NCI-H226 (cell line): ENCODE measurements at regions not wholly inside any gene's neighbourhood (a gene's known extent, or its start where the extent isn't known, plus 50 kb on each side); places are given as distances from the start of the nearest gene placed in this dataset.

ENCODE experiments used
- DNase-seq: peaks from one replicate; pipeline ENCODE4 v3.0.0-alpha.2; 2015

DNA sequence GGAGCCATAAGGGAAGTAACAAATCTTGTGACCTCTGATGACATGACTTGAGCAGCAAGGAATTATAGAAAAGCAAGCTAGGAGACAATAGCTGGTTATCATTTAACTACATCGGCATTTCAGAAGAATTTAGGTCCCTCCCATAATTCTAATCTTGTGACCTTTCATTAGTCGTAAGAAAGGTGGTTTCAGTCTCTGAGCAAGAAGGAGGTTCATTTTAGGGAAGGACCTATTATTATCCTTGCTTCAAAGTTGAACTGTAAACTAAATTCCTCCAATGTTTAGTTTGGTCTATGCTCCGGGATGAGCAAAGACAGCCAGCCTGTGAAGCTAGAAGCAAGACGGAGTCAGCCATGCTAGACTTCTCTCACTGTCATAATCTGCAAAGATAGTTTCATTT, 159.6 kb downstream of the SLC16A9 start:
- DNase-seq: no peak

DNA sequence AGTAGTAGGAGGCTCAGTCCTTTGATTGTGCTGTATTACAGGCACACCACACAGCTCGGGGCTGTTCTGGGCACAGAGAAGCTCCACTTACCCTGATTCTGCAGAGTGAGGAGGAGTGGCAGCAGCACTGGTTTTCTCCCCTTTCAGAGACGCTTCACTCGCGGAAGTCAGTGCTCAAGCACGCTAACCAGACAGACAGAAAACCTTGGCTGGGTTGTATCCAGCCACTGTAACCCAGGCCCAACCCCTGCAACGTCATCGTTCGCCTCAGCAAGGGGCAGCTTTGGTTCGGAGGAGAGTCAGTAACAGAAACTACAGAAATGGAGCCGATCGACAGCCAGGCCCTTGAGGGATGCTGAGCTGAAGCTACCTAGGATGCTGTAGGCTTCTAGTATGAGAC, 171.0 kb downstream of the SLC16A9 start:
- no peak for DNase-seq

DNA sequence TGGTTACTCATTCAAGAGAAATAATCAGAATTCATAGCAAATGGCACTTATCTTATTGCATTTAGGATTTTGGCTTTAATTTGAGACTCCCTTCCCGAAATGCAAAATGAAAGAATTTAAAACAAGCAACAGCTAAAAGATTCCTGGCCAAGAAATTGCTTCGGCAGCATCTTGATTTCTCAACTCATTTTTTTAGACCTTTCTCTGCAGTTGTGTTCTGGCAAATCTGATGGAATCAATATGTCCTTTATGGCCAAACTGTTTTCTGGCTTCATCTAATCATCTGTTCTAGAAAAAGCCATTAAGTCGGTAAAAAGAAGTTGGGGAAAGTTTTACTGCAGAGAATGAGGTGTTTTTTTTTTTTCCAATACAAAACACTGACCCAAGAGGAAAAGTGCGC, 172.1 kb downstream of the SLC16A9 start:
- DNase-seq: no peak

DNA sequence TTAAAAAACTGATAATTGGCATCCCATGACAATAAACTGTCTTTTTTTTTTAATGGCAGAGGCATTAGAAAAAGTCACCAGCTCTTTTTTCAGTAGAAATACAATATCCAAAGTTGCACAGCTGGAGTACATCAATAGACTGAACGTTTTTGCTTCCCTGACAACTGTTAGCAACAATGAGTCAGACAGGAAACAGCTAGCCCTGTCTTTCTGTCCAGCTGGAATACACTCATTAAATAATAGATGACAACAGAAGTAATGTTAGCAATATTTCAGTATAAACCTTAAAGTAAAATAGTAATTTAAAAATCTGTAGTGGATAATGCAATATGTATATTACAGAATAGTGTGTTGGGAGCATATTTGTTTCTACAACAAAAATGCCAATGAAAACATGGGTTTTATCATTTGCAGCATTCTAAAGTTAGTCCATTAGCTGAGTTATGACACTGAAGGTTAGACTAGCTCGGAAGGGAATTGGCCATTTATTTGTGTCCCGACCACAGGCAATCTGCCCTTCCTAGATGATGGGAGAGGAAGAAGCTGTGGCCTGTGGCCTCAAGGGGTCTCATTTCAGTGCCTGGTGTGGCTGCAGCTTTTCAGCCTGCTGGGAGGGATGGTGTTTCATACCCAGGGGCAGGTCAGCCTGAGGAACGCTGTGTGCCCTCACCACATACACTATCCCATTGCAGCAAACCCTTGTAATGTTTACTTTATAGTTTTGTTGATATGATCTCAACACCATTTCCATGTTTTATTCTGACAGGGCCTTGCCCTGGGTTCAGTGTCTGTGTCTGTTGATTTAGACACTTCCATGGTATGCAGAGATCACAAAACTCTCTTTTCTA, 173.3 kb downstream of the SLC16A9 start:
- DNase-seq: peak; percentile 49

DNA sequence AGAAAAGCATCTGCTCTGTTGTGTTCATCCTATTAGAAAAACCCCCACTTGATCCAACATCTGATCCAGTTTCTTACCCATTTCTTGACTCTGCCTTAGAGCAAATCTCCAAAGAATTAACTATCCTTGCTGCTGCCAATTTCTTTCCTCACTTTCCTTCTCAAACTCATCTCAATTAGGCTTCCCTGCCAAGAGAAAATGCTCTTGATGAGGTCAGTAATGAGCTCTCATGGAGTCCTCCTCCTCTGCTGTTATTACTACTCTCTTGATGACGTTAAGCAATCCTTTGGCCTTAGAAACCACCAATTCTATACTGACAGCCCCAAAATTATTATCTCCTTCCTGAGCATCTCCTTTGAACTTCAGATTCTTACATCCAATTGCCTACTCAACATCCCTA, 162.0 kb upstream of the FAM13C start:
- no peak for DNase-seq

DNA sequence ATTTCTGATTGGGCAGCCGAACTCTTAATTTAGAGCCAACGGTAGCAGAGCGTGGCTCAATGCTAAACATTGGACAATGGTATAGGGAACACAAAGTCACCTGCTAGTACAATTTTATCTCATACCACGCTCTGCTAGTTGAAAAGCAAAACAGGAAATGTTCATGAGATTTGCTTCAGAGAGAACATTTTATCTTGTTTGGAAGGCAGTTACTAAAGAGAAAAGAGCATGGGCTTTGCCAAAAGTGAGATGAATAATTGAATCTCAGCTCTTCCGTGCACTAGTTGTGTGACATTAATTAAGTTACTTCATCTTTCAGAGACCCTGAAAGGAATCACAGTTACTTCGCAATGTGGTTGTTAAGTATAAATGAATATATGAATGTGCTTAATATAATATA, 161.5 kb upstream of the FAM13C start:
- DNase-seq: no peak

DNA sequence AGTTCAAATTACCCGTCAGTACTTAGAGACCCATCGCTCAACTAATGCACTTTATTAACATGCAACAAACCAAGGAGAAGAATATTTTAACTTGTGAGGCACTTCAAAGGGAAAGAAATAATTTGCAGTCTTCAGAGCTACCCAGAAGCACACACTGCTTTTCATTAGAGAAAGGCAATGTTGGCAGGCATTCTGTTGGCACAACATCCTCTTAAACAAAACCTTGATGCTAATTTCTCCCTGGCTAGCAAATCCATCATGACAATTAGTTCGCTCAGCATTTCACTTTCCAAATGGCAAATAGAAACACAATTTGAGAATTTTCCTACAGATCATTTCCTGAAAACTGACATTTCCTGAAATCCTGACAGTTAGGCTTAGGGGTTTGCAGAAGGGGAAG, 155.6 kb upstream of the FAM13C start:
- DNase-seq: no peak

DNA sequence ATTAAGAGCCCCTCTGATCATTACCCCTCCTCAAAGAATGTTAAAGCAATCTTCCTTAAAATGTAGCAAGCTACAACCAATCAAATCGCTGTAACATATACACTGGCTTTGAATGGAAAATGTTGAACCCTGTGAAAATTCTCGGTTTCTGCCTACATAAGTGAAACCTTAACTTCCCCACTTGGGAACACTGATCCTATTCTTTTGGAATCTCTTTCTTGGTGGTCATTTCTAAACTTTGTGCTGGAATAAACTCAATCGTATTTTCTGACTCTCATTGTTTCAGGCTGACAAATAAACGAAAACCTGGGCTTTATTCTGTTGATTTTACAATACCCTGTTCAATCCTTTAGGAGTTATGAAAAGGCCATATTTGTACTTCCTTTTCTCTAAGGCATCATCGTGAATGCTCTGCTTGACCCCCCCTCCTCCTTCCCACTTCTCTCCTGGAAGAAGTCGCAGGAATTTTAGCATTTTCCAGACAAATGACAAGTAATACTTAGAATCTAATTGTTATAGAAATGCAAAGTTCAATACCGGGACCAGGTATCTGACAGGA, 155.1 kb upstream of the FAM13C start:
- DNase-seq: no peak

DNA sequence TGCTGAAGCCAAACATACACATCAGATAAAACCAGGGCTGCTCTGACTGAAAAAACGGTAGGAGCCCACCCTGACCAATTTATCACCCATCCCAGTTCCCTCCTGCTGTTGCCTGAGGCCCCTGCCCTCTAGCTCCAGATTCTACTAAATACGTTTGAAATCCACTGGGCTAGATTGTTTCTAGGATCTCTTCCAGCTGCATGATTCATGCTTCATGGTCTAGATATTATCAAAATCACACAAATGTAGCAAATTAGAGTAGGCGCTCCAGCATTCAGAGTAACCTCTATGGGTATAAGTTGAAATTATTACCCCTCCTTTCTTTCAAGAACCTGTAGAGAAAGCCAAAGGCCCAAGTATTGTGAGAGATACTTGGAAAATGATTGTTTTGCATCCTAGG, 151.2 kb upstream of the FAM13C start:
- no peak for DNase-seq

DNA sequence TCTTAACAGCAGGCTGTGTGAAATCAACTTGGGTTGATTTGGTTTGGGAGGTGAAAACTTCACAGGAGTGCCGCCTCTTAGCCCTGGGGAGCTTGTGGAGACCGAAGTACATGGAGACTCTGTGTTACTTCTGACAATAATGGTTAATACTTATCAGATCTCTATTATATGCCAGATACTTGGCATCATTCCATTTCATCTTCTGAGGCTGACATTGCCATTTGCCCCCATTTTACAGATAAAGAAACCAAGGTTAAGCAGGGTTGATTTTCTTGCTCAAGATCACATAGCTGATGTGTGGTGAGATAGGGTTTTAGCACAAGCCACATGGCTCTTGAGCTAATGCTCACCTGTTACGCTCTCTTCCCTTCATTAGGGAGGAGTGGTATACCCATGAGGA, 150.6 kb upstream of the FAM13C start:
- DNase-seq: no peak

DNA sequence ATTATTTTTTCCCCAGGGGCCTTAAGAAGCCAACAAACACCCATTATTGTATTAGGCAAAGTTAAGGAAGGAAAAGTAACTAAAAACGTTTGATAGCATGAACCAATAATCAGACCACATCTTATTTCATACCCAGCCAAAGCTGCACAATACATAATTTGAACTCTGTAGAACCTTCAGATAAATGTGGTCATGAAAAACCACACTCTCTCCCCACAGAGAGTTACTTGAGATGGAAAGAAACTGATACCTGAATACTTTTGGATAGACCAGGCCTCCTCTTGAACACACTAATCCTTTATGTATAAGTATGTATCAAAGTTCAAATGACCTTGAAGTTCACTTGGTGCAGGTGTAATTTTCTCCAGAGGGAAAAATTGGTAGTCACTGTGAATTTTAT, 146.6 kb upstream of the FAM13C start:
- DNase-seq: no peak

DNA sequence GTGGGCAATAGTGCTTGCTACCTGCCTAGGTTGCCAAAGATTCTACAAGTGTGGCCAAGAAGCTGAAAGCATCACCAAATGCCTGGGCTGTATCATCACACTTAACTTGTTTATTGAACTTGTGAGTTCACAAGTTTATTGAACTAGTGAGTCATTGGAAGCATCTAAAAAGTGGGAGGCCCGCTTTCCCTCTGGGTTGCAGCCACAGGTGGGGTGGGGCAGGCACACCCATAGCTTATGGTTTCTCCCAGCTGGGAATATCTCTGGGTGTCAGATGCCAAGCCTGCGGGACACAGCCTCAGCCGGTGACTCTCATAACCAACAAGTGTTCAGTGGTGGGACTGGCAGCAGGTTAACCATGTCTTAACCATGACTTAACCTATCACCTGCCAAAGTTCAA, 145.9 kb upstream of the FAM13C start:
- no peak for DNase-seq

DNA sequence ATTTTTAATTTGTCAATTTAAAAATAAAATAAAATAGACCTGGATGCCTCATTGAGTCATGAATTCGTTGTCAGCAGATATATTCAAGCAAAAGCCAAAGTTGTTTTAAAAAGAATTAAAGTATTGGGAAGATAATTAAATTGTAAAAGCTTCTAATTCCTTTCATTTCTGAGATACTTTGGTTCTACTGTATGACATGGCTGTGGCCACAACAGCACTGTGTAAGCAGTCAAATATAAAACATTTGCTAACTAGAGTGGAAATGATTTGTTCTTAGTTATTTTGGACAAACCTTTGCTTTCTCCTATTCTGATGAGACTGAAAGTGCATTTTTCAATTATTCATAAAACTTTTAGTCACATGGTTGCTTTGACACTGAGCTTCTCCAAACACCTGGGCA, 143.6 kb upstream of the FAM13C start:
- DNase-seq: no peak

DNA sequence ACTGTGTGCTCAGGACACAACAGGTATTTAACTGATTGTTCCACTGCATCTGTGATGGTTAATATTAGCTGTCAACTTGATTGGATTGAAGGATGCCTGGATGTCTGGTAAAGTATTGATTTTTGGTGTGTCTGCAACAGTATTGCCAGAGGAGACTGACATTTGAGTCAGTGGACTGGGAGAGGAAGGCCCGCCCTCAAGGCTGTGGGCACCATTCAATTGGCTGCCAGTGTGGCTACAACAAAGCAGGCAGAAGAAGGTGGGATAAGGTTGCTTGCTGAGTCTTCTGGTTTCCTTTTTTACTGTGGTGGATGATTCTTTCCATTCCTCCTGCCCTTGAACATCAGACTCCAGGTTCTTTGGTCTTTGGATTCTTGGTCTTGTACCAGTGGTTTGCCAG, 137.1 kb upstream of the FAM13C start:
- no peak for DNase-seq

DNA sequence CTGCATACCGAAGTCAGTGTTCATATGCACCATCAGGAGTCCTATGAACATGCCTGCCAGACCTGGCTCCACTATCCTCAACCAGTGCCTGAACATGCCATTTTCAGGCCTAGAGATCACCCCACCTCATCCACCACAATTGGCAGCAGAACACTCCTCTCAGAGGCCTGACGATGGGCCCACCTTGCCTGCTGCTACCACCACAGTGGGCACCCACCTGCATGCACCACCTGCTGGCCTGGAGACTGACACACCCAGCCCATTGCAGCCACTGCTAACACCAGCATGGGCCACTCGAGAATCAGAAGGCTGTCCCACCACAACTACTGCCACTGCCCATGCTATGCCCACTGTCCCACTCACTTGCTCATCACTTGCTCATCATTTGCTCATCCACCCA, 130.7 kb upstream of the FAM13C start:
- no peak for DNase-seq

DNA sequence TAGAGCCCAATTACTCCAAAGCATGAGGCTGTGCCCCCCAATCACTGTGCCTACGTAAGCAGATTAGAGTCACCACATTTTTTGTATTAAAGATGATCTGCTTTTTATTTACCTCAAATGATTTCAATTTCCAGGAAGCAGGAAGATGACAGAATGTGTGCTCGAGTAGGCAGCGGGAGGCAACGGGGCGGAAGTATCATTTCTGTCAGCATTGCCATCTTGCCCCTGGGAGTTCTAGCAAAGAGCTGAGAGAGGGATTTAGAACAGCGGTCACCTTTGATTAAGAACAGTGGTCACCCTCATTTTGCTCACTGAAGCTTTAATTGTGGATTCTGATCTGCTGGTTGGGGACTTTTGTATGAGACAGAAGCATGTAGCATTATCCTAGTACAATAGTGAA, 117.1 kb upstream of the FAM13C start:
- no peak for DNase-seq

DNA sequence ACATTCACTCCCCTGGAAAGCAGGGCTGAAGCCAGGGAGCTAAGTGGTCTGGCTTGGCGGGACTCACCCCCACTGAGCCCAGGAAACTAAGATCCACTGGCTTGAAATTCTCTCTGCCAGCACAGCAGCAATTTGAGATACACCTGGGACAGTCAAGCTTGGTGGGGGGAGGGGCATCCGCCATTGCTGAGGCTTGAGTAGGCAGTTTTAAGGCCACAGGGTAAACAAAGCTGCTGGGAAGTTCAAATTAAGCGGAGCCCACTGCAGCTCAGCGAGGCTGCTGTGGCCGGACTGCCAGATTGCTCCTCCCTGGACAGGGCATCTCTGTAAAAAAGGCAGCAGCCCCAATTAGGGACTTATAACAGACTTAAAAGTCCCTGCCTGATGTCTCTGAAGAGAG, 108.2 kb upstream of the FAM13C start:
- no peak for DNase-seq

DNA sequence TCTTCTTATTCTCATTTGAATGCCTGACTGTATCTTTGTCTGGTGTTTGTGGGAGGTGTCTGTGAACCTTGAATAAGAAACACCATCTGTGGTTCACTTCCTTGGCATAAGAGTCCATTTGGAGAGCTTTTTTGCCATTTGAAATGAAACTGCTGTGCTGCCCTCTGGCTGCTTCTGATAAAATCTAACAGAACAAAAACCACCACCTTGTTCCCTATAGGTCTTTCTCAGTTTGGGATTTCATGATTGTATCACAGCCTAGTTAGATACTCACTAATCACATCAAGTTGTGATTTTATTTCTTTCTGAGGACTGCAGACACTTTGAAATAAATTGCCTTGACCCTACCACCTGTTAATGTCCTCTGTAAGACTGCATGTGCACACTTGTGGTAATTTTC, 102.7 kb upstream of the FAM13C start:
- peak; percentile 26 for DNase-seq

DNA sequence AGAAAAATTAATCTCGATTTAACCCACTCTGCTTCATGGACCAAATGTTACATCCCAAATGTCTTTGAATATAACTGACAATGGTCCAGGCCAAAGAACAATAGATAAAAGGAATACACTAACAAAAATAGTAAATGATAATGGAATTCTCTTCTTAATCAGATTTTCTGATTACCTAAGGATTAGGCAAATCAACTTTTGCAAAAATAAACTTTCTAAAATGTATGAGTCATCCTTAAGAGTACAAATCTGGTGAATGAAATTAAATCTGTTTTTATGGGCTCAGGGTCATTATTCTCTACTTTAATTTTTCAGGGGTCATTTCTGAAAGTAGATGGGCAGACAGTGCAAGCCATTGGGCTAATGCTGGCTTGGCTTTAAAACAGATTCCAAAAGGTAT, 102.1 kb upstream of the FAM13C start:
- DNase-seq: no peak

DNA sequence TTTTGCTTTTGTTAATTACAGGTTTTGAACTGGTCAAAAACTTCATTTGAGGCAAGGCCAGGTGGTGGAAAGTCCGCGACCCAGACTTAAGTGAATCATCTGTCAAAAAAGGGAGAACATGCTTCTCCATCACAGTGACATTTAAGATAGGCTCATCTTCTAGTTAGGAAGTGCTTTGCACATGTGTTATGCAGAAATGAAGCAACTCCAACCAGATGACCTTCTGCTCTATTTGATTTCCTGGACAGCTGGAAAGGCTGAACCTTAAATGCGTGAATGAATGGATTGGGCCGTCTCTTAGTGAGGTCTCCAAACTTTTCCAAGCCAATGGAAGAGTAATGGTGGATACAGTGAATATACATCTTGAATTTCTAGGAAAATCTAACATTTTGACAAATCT, 101.6 kb upstream of the FAM13C start:
- no peak for DNase-seq

DNA sequence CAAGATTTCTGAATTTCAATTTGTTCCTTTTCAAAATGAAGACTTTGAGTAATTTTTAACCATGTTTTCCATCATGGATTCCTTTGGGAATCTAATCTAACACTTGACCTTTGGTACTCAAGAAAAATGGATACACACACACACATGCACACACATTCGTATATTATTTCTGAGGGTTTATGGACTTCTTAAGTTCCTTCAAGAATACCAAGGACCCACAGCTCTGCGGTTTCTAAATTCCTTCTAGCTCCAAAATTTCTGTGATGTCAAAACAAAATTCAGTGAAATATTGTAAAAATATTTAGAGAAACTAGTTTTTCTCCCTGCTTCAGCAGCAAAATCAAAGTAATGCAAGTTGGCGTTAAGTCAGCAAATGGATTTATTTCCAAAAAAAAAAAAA, 98.3 kb upstream of the FAM13C start:
- DNase-seq: no peak

DNA sequence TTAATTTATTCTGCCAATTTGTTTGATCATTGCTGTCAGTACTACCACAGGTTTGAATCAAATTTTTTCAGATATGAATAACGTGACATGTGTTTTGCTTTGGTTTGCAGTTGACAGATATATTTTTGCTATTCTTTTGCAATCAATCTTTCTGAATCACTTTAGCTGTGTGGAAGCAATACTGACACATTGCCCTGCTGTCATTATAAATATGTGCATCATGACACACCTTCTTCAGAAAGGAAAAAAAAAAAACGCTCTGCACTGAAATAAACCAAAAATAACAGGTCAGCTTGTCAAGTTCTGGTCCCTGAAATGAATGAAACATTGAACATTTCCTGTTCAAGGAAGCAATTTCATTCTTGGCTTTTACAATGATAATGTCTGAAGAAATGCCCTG, 93.8 kb upstream of the FAM13C start:
- no peak for DNase-seq

DNA sequence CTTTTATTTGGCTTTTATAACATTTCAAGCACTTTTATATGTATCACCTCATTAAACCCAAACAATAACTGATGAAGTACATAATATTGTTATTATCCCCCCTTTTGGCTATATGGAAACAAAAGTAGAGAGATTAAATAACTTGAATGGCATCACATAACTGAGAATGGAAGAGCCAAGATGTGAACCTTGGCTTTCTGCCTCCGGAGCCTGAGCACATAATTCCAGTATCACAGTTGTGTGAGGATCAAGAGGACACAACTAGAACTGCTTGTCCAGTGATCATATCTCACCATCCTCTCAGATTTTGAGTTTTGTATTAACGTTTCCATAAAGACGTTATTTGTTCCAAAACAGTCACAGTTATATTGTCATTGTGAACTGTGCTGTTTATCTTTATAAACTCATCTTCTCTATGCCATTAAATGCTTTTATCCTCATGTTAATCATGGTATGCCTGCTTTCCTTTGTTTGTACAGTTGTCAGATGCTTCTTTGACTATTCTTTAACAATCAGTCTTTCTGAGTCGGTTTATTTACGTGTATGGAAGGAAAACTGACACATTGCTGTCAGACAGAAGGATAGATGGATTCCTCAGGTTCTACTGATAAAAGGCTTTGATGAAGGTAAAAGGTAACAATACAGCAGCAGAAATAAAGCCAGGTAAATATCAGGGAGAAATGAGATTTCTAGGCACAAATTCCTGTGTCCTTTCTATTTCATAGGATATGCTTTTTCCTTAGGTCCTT, 92.0 kb upstream of the FAM13C start:
- DNase-seq: no peak

DNA sequence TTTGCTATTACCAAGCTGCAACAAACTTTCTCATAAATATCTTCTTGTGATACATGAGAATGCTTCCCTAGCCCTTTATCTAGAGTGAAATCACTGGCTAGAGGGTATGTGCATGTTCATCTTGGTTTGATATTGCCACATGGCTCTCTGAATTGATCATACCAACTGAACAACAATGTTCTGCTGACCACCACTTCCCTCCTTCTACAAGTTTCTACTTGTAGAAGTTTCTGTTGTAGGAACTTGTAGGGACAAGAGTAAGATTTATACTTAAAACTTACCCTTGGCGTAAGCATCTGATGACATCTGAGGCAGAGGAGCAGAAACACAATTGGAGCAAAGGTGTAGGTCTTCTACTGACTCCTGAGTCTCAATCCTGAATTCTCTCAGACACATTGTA, 86.3 kb upstream of the FAM13C start:
- no peak for DNase-seq
